Liver (tissue), 8 donors: ENCODE measurements at regions not wholly inside any gene's neighbourhood (a gene's known extent, or its start where the extent isn't known, plus 50 kb on each side); places are given as distances from the start of the nearest gene placed in this dataset.
"Not testable (repeated sequence)": the region's sequence is repeated elsewhere in the genome, so short reads cannot be mapped to it uniquely, and the experiment has no call there.

Experiments
- DNase-seq: peaks from one replicate; pipeline ENCODE4 v3.0.0-alpha.2; 2017; ENCODE audit warnings: low spot score
- H3K27ac ChIP-seq, 2 donors: one replicate each; pipeline ENCODE4 v1.7.0; 2013; ENCODE audit warnings: inconsistent platforms in 2 of 2, low read length in 2 of 2, control low read depth in 1 of 2, low read depth in 1 of 2, mild to moderate bottlenecking in 1 of 2
- H3K27me3 ChIP-seq, 4 donors: one replicate each; pipeline versions ENCODE4 v1.6.1 to v1.7.0; 2013; ENCODE audit warnings: low read length in 3 of 4, inconsistent platforms in 1 of 4, mild to moderate bottlenecking in 1 of 4, moderate library complexity in 1 of 4; ENCODE audit not compliant: control insufficient read depth in 4 of 4, insufficient read depth in 4 of 4
- H3K36me3 ChIP-seq, 4 donors: one replicate each; pipeline versions ENCODE4 v1.6.1 to v1.7.0; 2013; ENCODE audit warnings: low read length in 3 of 4, mild to moderate bottlenecking in 3 of 4, low read depth in 1 of 4, moderate library complexity in 1 of 4; ENCODE audit not compliant: control insufficient read depth in 4 of 4, insufficient read depth in 3 of 4
- H3K4me1 ChIP-seq, 4 donors: one replicate each; pipeline versions ENCODE4 v1.6.1 to v1.7.0; 2013; ENCODE audit warnings: low read length in 3 of 4, mild to moderate bottlenecking in 3 of 4, moderate library complexity in 1 of 4; ENCODE audit not compliant: control insufficient read depth in 4 of 4, insufficient read depth in 4 of 4
- H3K4me3 ChIP-seq, 3 donors: one replicate each; pipeline versions ENCODE4 v1.6.1 to v1.7.0; 2013; ENCODE audit warnings: low read length in 3 of 3, control low read depth in 1 of 3, low read depth in 1 of 3, mild to moderate bottlenecking in 1 of 3
- H3K9ac ChIP-seq, 2 donors: one replicate each; pipeline ENCODE4 v1.7.0; 2013; ENCODE audit warnings: low read length in 2 of 2, mild to moderate bottlenecking in 2 of 2, moderate library complexity in 2 of 2, control low read depth in 1 of 2, low read depth in 1 of 2
- H3K9me3 ChIP-seq, 4 donors: one replicate each; pipeline versions ENCODE4 v1.6.1 to v1.7.0; 2013; ENCODE audit warnings: low read length in 3 of 4; ENCODE audit not compliant: control insufficient read depth in 4 of 4
- ATF3 ChIP-seq: IDR thresholded peaks from 2 replicates; pipeline ENCODE4 v1.6.1; 2016; ENCODE audit warnings: antibody characterized with exemption
- EGR1 ChIP-seq, 2 donors: IDR thresholded peaks; 2 replicates each; pipeline ENCODE4 v1.6.1; 2016 to 2018; ENCODE audit warnings: antibody characterized with exemption in 2 of 2, low read depth in 2 of 2
- FOXA1 ChIP-seq: IDR thresholded peaks from 2 replicates; pipeline ENCODE4 v1.6.1; 2016; ENCODE audit warnings: antibody characterized with exemption
- FOXA2 ChIP-seq: IDR thresholded peaks from 2 replicates; pipeline ENCODE4 v1.6.1; 2016; ENCODE audit warnings: antibody characterized with exemption
- JUND ChIP-seq, 2 donors: IDR thresholded peaks; 2 replicates each; pipeline ENCODE4 v1.6.1; 2016; ENCODE audit warnings: antibody characterized with exemption in 2 of 2
- NR2F2 ChIP-seq: IDR thresholded peaks from 2 replicates; pipeline ENCODE4 v1.6.1; 2016; ENCODE audit warnings: antibody characterized with exemption
- RAD21 ChIP-seq, 2 donors: IDR thresholded peaks; 2 replicates each; pipeline ENCODE4 v1.6.1; 2016; ENCODE audit warnings: antibody characterized with exemption in 2 of 2, mild to moderate bottlenecking in 2 of 2
- SP1 ChIP-seq: IDR thresholded peaks from 2 replicates; pipeline ENCODE4 v1.6.1; 2018; ENCODE audit warnings: antibody characterized with exemption, mild to moderate bottlenecking
- YY1 ChIP-seq: IDR thresholded peaks from 2 replicates; pipeline ENCODE4 v1.6.1; 2016; ENCODE audit warnings: antibody characterized with exemption, mild to moderate bottlenecking
- WGBS: extraction: QIAGEN DNeasy Blood & Tissue Kit; methylation state at CpG from one replicate; pipeline ENCODE4 v1.1.7; 2013; 5-methylcytosine and 5-hydroxymethylcytosine counted together
- TF ChIP-seq, protein P1 (sequence below): IDR thresholded peaks from 2 replicates; pipeline ENCODE4 v1.6.1; 2016; ENCODE audit warnings: antibody characterized with exemption, mild to moderate bottlenecking
- TF ChIP-seq, protein P2 (sequence below): IDR thresholded peaks from 2 replicates; pipeline ENCODE4 v1.6.1; 2016; ENCODE audit warnings: antibody characterized with exemption
- TF ChIP-seq, protein P3 (sequence below): fragments of 150-350 bp; IDR thresholded peaks from 2 replicates; pipeline ENCODE4 v1.5.1; 2017; ENCODE audit warnings: improper control_type of control experiment, low read depth, low read length; ENCODE audit not compliant: missing input control
- donor health status: healthy.
- donor health status: healthy.
- donor health status: healthy.
- donor health status: healthy.
- donor health status: healthy.

GRCh38 chr6:4208158-4208557 is 72.8 kb upstream of the ECI2 start (continued):
- TF ChIP-seq, protein P1, sequence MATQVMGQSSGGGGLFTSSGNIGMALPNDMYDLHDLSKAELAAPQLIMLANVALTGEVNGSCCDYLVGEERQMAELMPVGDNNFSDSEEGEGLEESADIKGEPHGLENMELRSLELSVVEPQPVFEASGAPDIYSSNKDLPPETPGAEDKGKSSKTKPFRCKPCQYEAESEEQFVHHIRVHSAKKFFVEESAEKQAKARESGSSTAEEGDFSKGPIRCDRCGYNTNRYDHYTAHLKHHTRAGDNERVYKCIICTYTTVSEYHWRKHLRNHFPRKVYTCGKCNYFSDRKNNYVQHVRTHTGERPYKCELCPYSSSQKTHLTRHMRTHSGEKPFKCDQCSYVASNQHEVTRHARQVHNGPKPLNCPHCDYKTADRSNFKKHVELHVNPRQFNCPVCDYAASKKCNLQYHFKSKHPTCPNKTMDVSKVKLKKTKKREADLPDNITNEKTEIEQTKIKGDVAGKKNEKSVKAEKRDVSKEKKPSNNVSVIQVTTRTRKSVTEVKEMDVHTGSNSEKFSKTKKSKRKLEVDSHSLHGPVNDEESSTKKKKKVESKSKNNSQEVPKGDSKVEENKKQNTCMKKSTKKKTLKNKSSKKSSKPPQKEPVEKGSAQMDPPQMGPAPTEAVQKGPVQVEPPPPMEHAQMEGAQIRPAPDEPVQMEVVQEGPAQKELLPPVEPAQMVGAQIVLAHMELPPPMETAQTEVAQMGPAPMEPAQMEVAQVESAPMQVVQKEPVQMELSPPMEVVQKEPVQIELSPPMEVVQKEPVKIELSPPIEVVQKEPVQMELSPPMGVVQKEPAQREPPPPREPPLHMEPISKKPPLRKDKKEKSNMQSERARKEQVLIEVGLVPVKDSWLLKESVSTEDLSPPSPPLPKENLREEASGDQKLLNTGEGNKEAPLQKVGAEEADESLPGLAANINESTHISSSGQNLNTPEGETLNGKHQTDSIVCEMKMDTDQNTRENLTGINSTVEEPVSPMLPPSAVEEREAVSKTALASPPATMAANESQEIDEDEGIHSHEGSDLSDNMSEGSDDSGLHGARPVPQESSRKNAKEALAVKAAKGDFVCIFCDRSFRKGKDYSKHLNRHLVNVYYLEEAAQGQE, result no peak
- no peak for TF ChIP-seq FOXA2
- TF ChIP-seq ATF3, result no peak
- no peak for TF ChIP-seq RAD21 (IDR thresholded peaks at IDR 0.05)
- TF ChIP-seq SP1, result no peak
- TF ChIP-seq NR2F2, result no peak
- TF ChIP-seq FOXA1, result no peak
- TF ChIP-seq, protein P2, sequence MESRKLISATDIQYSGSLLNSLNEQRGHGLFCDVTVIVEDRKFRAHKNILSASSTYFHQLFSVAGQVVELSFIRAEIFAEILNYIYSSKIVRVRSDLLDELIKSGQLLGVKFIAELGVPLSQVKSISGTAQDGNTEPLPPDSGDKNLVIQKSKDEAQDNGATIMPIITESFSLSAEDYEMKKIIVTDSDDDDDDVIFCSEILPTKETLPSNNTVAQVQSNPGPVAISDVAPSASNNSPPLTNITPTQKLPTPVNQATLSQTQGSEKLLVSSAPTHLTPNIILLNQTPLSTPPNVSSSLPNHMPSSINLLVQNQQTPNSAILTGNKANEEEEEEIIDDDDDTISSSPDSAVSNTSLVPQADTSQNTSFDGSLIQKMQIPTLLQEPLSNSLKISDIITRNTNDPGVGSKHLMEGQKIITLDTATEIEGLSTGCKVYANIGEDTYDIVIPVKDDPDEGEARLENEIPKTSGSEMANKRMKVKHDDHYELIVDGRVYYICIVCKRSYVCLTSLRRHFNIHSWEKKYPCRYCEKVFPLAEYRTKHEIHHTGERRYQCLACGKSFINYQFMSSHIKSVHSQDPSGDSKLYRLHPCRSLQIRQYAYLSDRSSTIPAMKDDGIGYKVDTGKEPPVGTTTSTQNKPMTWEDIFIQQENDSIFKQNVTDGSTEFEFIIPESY, result no peak

- H3K36me3 ChIP-seq, H3K4me3 ChIP-seq, H3K27me3 ChIP-seq, H3K4me1 ChIP-seq, H3K9ac ChIP-seq, H3K27ac ChIP-seq, H3K9me3 ChIP-seq, DNase-seq: not testable (repeated sequence)
- WGBS, result 94% methylated on average over 21 of the region's 21 CpGs
Measured at GRCh38 chr6:4203642-4204417, 68.5 kb upstream of the ECI2 start.

GRCh38 chr6:4192627-4193026 is 57.3 kb upstream of the ECI2 start:
- H3K9me3 ChIP-seq, result no peaks in the 10 kb centered on the region
- WGBS, result 92% methylated on average over 3 of the region's 3 CpGs

More at GRCh38 chr6:4192627-4193026, 57.3 kb upstream of the ECI2 start:
- Histone ChIP-seq H3K4me1 (no peaks in the 10 kb centered on the region), H3K9ac (no peak overlapping the region), H3K36me3 (no peaks in the 10 kb centered on the region), H3K27me3 (no peaks in the 10 kb centered on the region), H3K4me3 (no peak overlapping the region), H3K27ac (no peak overlapping the region)
- DNase-seq, result no peak
- TF ChIP-seq JUND (IDR thresholded peaks at IDR 0.05) (no peak), ATF3 (no peak), YY1 (no peak), EGR1 (IDR thresholded peaks at IDR 0.05; ENCODE audit: low read depth in 2 of 2) (no peak)
- TF ChIP-seq, protein P1, result no peak
- TF ChIP-seq, protein P3, sequence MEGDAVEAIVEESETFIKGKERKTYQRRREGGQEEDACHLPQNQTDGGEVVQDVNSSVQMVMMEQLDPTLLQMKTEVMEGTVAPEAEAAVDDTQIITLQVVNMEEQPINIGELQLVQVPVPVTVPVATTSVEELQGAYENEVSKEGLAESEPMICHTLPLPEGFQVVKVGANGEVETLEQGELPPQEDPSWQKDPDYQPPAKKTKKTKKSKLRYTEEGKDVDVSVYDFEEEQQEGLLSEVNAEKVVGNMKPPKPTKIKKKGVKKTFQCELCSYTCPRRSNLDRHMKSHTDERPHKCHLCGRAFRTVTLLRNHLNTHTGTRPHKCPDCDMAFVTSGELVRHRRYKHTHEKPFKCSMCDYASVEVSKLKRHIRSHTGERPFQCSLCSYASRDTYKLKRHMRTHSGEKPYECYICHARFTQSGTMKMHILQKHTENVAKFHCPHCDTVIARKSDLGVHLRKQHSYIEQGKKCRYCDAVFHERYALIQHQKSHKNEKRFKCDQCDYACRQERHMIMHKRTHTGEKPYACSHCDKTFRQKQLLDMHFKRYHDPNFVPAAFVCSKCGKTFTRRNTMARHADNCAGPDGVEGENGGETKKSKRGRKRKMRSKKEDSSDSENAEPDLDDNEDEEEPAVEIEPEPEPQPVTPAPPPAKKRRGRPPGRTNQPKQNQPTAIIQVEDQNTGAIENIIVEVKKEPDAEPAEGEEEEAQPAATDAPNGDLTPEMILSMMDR, result no peak
